Activated CD4-positive, CD25-positive, alpha-beta regulatory T cell treated with anti-CD3 and anti-CD28 coated beads, Interleukin-2, amount 50 U/mL, for 24 hours (primary cell): ENCODE measurements at regions not wholly inside any gene's neighbourhood (a gene's known extent, or its start where the extent isn't known, plus 50 kb on each side); places are given as distances from the start of the nearest gene placed in this dataset.

Experiments
- ATAC-seq, 2 donors: fragments of 150-1000 bp; cut with Tn5 transposase; one replicate each; pipeline ENCODE4 v1.10.0; 2021; ENCODE audit warnings: mild to moderate bottlenecking in 1 of 2, moderate library complexity in 1 of 2

DNA sequence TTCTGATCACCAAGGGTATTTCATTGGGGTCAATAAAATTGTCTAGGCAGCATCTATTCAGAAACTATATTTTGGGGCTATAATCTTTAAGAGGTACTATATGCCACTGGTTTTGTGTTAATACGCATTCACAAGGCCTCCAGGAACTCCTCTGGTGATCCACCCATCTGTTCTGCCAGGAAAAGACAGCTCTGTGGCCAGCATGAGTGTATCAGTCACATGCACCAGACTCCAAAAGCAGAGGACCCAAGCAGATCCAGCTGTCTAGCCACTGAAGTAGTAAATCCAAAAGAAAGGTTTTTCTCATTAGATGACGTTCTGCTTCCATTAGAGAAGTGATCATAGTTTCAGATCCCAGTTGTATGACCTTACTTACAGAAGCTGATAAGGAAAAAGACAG is 199.6 kb upstream of the CELF2 start:
- ATAC-seq: no peak

DNA sequence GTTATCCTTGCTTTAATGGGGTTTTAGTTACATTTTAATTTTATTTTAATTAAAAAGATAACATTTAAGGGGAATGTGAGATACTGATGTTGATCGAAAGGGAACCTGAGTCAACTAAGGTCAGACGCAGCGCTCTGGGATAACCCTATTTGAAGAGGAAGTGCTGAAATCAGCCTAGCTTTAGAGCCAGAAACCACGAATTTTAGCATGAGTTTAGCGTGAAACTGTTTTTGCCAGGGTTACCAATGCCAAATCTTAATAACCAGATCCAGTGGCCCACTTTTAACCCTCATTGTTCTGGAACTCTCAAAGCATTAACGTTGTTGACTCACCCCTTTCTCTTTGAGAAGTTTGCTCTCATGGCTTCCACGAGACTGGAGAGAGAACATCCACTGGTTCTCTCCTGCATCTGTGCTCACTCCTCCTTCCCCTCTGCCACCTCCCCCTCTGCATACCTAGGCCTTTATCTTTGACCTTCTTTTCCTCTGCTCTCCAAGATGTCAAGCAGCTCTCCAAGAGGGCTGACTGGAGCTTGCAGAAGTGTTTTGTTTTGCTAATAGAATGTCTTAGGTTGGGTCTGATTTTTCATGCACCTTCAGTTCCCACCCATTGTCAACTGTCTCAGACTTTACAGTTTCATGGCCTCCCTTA is 198.3 kb upstream of the CELF2 start:
- ATAC-seq: no peak

DNA sequence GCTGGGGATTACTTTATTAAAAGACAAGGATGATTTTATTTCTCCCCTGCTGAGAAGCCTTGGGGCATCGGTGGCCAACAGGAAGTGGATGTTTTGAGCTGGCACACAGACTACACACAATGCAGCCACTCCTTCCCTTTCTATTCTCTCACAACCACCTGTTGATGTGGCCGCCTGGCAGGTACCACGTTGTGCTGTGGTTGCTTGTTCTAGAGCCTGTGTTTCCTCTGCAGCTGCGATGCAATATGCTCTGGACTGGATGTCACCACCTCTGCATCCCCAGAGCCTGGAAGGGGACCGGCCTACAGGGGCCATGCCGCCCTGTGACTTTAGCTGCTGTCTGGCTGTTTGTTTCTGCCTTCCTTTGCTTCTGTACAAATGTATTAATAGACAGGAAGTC is 195.7 kb upstream of the CELF2 start:
- no peak for ATAC-seq

DNA sequence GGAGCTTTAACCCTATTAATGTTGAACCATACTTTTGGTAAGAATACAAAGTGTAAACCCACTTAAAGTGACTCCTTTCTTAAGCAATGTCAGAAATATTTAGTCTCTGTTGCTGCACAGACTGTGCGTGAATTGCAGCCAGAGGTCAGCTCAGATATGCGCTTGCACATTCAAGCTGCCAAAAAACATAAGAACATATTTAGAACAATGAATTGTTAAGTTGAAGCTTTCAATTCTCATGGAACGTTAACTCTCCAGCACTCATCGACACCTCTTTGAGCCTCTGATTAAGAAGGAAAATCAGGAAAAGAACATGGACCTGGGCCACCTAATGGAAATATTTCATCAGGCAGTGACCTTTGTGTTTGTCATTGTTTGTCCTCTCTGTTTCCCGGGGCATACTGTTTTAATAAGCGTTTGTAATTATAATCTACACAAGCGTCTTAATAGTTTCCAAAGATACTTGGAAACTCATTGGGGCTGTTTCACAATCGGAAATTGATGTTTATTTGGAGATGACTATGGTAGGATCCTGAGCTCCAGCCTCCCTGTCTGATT is 193.0 kb upstream of the CELF2 start:
- no peak for ATAC-seq

DNA sequence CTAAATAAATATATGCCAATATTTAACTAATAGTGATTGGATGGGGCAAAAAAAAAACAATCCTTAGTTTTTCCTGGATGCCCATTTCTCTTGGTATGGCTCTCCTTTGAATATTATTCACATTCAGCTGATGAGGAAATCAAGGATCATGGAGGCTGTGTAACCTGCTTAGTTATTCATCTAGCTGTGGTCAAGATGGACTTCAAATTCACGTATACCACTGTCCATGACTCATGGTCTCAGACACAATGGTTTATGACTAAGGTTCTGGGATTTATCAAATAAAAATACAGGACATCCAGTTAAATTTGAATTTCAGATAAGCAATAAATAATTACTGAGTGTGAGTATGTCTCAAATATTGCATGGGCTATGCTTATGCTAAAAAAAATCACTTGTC is 191.5 kb upstream of the CELF2 start:
- ATAC-seq: no peak

DNA sequence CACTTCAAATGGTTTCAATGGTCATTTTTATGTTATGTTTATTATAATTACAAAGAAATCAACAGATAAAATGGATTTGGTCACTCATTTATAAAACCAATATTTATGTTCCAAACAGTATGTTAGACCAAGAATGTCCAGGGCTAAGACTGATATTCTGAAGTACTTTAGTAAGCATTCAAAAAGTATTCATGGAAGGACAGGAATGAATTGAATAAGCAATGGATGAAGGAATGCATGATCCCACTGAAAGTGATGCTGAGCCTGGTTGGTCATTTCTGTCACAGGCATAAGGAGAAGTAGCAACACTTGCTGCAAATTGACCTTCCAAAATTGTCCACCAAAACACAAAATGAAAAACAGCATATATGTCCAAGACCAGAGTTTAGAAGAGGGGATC is 189.0 kb upstream of the CELF2 start:
- ATAC-seq: no peak

DNA sequence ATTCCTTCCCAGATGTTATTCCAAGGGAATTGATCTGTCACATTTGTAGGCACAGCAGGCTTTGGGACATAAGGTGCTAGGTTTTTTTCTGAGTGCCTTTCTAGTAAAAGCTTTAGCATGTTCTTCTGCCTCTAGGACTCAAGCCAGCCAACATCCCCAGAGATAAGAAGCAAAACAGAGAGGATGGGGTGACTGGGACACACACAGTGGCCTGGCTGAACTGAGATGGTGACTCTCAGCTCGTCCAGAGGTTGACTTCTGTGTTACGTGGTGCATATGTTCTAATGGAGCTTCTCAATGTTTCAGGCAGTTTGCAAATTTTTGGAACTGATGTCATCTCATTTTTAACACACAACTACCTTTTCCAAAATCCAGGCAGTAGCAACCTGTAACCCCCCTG is 188.1 kb upstream of the CELF2 start:
- no peak for ATAC-seq

DNA sequence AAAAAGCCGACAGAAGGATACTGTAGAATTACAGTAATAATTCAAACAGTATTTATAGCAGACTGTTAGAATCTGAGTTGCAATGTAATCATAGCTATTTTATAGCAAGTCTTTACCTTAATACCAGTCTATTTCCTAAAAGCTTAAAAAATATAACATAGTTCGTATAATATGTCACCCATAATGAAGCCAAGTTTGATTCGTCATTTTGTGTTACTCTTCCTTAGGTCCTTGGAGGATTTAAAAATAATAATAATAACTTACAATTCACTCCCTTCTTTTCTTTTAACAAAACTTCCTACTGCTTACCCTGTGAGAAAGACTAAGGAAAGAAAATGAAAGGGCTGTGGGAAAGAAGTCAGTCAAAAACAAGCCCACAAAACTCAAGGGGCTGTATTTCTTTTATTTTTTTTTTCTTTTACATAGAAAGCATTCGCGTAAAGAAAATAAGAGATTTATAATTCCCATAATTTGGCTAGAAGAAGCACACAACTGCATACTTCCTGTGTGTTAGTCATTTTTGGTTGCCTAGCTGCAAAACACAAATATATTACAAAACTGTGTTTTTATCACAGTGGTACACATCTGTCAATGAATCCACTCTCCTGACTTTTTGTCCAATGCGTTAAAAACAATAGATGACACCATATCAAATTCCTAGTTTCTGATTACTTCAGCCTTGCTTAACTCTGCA is 187.2 kb upstream of the CELF2 start:
- ATAC-seq: no peak

DNA sequence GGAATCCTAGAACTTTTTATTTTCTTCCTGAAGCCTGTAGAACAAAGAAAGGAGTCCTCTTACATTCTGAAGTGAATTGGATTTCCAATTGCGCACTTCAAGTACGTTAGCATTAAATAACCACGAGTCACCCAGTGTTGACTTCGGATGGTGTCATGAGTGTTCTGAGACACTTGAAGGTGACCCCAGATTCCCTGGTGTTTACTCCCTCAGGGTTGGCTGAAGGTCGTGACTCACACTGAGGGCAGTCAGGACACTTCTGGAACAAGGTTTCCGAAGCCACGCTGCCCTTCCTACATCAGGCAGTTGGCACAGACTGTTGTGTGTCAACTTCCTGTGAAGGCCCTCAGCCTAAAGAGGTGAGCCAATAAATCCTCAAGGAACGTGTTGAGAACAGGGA is 186.6 kb upstream of the CELF2 start:
- no peak for ATAC-seq

DNA sequence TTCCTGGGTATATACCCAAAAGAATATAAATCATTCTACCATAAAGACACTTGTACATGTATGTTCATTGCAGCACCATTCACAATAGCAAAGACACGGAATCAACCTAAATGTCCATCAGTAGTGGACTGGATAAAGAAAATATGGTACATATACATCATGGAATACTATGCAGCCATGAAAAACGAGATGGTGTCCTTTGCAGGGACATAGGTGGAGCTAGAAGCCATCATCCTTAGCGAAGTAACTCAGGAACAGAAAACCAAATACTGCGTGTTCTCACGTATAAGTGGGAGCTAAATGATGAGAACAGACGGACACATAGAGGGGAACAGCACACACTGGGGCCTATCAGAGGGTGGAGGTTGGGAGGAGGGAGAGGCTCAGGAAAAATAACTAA is 183.7 kb upstream of the CELF2 start:
- ATAC-seq: no peak

DNA sequence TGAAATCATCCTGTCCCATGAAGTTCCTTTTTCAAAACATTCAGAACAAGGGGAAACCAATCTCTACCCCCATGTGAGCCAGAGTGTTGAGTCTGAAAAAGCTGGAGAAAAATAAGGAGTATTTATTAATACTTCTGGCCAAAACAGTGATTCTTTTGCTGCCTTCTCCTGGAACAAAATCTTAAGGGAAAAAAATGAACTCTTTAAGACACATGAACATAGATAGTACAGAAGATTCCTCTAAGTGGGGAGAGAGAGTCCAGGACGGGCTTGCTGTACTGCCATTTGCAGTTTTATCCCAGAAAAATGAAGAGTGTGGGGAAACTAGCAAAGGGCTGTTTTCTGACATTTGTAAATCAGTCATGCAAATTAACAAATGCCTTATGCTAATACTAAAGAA is 173.4 kb upstream of the CELF2 start:
- ATAC-seq: no peak

DNA sequence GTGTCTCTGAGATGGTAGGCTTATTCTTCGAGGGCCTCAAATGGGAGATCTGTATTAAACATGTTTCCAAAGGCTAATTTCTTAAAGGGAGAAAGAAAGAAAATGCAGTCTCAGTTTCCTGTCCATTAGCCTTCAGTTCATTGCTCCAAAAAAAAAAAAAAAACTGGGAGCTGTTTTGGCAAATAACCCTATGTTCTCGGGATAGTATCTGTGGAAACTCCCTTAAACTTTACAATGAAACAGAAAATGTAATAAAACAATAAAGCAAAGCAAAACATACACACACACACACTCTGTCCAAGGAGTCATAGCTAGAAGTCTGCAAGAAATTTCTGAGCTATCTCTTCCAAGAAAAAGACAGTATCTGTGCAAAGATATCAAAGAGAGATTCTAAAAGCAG is 172.5 kb upstream of the CELF2 start:
- no peak for ATAC-seq

DNA sequence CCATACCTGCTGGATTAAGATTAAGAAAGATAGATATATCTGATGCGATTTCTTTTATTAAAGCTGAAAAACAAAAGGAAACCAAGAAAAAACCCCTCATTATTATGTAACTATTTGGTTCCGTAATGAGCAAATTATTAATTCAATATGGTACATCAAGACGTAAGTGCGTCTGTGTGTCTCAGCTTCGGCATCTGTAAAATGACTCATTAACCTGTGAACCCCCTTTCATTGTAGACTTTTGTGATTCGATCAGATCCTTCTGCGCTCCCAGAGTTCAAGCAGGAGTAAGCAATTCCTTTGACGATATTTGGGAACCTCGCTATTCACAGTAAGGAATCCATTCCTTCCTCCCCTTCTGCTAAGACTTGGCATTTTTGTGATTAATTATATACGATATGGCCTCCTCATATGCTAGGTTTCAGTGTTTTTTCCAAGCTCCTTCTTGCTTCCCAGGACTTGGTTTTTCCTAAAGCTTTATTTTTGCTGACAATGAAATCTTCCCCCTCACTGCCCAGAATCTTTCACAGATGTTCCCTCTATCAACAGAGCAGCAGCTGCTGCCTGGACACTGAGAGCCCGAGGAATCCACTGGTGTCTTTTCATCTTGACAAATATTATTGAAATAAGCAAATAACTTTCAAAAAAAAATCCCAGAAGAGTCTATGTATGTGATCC is 171.7 kb upstream of the CELF2 start:
- ATAC-seq: no peak

DNA sequence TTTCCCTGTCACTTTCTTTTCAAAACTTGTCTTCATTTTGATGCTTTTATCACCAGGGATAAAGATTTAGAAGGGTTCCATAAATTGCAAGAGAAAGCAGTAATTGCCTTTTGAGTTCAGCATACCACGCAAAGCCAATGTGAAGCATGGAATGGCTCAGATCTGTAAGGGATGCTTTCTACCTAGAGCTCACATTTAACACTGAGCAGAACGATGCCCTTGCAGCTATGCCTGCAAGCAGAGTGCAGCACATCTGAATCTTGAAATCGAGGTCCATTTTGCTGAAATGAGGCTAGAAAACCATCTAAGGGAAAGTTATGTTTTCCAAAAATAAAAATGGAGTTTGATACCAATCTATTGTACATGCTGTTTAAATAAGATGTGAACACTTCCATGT is 171.2 kb upstream of the CELF2 start:
- no peak for ATAC-seq

DNA sequence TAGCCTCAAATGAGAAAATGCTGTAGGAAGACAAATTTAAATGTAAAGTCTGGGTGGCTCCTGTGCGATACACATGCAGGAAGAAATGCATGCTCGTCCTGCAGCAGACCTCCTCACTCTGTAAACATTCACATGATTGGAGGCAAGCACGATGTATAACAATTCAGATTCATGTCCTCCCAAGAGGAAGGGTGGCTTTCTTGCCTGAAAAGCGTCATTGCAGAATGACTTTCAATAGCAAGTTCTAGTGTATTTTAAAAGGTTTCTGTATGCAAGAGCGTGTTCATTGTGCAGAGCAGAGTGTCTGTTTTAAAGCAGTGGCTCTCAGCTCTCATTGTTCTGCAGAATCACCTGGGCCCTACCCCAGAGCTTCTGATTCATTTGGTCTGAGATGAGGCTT is 170.3 kb upstream of the CELF2 start:
- ATAC-seq: no peak

DNA sequence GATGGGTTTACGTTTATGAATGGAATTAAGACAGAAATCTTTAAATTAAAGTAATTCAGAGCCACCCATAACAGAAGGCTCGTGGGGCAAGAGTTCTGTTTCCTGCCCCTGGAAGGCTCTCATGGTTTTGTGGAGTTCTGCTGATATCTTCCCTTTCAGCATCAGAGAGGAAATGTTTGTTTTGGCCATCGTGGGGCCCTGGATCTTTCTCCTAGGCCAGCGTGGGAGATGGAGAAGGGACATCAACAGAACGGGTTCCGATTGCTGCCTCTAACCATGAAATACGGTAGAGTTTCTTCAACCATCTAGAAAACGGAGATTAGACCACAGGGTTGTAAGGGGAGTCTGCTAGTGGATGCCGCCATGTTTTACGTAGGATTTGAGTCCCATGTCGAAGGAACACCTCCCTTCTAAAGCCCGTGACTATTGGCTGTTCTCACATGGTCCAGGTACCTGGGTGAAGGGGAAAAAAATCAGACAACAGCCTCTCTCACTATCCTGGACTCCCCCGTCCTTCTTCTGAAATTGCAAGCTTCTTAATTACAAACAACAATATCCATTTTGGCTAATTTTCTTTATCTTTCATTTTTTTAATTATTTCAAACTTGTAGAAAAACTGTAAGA is 169.1 kb upstream of the CELF2 start:
- no peak for ATAC-seq

DNA sequence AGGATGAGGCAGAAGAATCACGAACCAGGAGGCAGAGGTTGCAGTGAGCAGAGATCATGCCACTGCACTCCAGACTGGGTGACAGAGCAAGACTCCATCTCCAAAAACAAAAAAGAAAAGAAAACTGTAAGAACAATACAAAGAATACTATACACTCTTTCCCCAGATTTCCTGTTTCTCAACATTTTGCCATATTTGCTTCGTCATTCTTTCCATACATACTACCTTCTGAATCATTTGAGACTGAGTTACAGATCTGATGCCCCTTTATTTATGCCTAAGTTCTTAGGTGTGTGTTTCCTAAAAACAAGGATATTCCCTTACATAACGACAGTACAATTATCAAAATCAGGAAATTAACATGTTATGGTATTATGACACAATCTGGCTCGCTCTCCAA is 168.4 kb upstream of the CELF2 start:
- ATAC-seq: no peak

DNA sequence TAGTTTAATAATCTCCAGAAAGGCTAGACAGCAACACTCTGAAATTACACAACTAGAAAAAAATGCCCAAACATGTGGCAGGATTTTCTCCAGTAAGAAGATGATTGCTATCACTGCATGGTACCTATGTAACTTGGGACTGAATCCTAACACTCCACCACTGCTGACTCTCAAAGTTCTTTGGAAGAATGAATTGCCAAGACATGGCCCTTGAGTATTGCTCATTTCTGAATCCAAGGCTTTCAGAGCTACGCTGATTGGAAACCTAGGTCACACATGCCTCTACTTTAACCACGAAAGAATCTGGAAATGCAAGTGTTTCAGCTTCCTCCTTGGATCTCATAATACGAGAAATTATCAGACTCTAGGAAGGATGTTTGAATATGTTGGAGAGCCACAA is 167.5 kb upstream of the CELF2 start:
- no peak for ATAC-seq

DNA sequence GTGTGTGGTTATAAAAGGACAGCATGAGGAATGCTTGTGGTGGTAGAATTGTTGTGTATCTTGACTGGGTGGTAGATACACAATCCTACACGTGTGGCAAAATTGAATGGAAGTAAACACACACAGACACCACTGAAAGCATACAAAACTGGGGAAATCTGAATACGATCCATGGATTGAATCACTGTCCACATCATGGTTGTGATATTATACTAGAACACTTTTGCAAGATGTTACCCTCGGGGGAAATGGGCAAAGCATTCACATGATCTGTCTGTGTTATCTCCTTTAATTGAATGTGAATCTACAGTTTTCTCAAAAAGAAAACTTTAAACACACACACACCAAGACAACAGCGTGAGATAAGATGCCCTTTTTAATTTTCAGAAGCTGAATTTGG is 165.2 kb upstream of the CELF2 start:
- no peak for ATAC-seq

DNA sequence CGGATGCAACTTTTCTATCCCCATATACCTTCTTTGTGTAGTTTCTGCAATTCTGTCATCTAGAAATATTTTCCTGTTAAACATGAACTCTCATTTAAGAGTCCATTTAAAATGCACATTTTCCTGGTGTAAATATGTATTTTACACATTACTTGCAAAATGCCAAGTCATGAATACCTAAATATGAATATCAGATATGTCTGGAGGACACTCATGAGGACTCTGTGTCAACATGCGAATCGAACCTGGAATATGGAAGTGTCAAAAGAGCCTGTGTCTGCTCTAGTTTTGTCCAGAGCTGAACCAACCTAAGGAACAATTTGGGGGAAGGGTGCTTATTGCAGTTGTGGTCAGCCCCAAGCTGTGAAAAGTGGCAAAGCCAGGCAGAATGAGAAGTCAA is 163.7 kb upstream of the CELF2 start:
- ATAC-seq: no peak

DNA sequence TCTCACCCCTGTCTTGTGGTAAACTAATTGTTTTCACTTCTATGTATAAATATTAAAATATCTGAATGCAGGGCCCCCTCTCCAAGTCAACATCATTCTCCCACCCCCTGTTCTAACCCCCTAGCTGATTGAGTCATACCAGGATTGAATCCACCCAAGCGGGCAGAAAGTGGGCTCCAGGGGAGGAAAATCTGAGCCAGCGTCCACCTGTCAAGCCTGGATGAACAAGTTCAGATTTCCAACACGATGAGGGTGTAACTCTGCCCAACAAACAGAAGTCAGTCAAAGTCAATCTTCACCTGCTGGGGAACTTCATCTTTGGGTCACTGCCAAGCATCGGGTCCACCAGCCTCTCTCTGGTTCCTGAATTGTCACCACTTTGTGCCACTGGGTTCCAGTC is 162.9 kb upstream of the CELF2 start:
- no peak for ATAC-seq

DNA sequence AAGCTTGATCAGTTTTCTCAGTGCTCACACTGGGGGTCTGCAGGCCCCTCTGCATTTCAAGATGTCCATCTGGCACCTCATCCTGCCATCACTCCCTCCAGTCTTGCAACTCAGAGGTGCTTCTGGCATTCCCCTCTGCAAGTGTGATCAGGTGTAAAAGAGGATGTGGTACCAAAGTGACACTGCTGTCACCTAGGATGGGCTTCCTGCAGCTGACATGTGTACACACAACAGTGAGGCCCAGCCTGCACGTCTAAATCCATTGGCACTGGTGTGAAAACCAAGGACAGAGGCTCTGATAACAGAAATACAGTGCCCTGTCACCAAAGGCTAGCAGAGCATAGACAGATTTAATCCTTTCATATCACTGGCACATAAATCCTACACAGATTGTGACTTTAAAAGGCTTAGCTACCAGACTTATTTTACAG is 162.5 kb upstream of the CELF2 start:
- no peak for ATAC-seq

DNA sequence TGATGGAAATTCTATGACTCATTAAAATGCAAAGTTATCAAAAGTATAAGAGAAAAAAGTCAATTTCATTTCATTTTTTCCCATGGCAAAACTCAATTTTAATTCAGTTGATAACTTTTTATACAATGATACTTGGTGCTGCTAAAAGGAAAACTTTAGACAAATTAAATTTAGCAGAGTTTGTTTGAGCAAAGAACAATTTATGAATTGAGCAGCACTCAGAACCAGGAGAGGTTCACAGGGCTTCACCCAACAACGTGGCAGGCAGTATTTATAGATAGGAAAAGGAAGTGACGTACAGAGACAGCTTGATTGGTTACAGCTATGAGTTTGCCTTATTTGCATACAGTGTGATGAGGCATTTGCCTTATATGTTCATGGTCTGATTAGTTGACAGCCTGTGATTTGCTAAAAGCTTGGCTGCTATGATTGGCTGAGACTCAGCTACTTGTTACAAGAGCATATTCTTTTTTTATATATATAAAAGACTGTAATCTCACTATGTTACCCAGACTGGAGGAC is 157.2 kb upstream of the CELF2 start:
- no peak for ATAC-seq
